Cardiac fibroblast (primary cell): ENCODE measurements at regions not wholly inside any gene's neighbourhood (a gene's known extent, or its start where the extent isn't known, plus 50 kb on each side); places are given as distances from the start of the nearest gene placed in this dataset.

Experiments
- DNase-seq, 2 donors: peaks; one replicate each; pipeline versions ENCODE4 v3.0.0 to v3.0.0-alpha.2; 2010; ENCODE audit warnings: low read depth in 2 of 2
- H3K4me3 ChIP-seq, 2 donors: replicated peaks in 1 of 2; 1 replicate in 1 of 2; 2 replicates in 1 of 2; pipeline ENCODE4 v1.5.1; 2011; ENCODE audit warnings: low read depth in 2 of 2, low read length in 2 of 2, mild to moderate bottlenecking in 2 of 2, moderate library complexity in 1 of 2
- TF ChIP-seq, protein P1 (sequence below): IDR thresholded peaks from one replicate; pipeline ENCODE4 v1.5.1; 2011; ENCODE audit warnings: low read depth, mild to moderate bottlenecking, low read length, inconsistent platforms

DNA sequence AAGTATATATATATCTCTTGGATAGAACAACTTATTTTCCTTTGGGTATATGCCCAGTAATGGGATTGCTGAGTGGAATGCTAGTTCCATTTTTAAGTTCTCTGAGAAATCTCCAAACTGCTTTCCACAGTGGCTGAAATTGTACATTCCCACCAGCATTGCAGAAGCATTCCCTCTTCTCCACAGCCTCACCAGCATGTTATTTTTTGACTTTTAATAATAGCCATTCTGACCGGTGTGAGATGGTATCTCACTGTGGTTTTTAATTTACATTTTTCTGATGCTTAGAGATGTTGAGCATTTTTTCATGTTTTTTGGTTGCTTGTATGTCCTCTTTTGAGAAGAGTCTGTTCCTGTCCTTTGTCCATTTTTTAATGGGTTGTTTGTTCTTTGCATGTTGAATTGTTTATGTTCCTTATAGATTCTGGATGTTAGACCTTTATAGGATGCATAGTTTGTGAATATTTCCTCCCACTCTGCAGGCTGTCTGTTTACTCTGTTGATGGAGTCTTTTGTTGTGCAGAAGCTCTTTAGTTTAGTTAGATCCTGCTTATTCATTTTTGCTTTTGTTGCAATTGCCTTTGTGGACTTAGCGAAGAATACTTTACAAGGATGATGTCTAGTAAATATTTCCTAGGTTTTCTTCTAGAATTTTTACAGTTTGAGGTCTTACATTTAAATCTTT, 82.7 kb upstream of the NR2F2 start:
- TF ChIP-seq, protein P1, sequence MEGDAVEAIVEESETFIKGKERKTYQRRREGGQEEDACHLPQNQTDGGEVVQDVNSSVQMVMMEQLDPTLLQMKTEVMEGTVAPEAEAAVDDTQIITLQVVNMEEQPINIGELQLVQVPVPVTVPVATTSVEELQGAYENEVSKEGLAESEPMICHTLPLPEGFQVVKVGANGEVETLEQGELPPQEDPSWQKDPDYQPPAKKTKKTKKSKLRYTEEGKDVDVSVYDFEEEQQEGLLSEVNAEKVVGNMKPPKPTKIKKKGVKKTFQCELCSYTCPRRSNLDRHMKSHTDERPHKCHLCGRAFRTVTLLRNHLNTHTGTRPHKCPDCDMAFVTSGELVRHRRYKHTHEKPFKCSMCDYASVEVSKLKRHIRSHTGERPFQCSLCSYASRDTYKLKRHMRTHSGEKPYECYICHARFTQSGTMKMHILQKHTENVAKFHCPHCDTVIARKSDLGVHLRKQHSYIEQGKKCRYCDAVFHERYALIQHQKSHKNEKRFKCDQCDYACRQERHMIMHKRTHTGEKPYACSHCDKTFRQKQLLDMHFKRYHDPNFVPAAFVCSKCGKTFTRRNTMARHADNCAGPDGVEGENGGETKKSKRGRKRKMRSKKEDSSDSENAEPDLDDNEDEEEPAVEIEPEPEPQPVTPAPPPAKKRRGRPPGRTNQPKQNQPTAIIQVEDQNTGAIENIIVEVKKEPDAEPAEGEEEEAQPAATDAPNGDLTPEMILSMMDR, result no peak
- no peak overlapping the region for H3K4me3 ChIP-seq
- DNase-seq, result peak in 1 of 2 donors; percentile 8

DNA sequence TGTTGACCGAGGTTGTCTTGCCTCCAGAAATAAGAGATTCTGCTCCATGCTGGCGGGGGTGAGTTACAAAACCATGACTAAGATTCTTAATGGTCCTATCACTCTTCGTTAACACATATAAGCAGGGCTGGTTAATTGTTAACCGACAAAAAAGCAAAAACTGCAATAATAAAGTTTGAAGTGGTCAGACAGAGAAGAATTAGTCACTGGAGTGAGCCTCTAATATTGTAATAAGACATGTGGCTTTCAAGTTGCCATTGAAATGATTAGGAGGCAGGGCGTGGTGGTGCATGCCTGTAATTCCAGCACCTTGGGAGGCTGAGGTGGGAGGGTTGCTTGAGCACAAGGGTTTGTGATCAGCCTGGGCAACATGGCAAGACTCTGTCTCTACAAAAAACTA, 78.4 kb upstream of the NR2F2 start:
- TF ChIP-seq, protein P1, result no peak
- H3K4me3 ChIP-seq, result no peak overlapping the region
- DNase-seq, result no peak

DNA sequence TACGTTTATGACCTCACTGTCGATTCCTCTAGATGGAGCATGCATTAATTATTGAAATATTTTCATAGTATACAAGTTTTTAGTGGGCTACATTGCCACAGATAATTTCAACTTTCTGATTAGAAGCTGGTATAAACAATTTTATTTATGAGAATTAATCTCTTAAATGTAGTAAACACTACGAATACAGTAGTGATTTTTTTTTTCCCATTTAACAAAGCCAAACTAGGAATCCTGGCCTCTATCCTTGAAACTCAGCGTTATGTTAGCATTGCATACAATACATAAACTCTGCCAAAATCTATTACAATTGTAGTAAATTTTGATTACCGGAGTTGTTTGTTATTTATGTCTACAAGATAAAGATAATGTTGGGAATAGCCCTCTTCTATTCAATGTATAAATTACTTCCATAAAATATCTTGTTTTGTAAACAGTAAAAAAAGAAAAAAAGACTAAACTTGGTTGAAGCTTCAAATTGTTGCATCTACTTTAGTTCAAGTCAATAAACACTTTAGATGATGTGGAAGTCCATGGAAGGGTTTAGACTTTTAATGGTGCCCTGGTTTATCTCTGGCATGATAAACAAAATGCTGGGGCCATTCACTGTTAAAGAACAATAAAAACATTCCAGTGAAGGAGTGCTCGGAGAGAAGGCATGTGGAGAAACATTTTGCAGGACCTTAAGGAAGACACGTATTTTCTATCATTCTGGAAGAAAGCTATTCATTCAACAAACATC, 77.3 kb upstream of the NR2F2 start:
- no peak for DNase-seq
- TF ChIP-seq, protein P1, result no peak
- no peak overlapping the region for H3K4me3 ChIP-seq

GRCh38 chr15:96254173-96254572, 76.3 kb upstream of the NR2F2 start:
- TF ChIP-seq, protein P1, result no peak
- DNase-seq, result no peak
- H3K4me3 ChIP-seq, result no peak overlapping the region

- DNase-seq, result no peak
- TF ChIP-seq, protein P1, result no peak
- H3K4me3 ChIP-seq, result no peak overlapping the region
Observed at GRCh38 chr15:96255599-96255998, 74.9 kb upstream of the NR2F2 start.

DNA sequence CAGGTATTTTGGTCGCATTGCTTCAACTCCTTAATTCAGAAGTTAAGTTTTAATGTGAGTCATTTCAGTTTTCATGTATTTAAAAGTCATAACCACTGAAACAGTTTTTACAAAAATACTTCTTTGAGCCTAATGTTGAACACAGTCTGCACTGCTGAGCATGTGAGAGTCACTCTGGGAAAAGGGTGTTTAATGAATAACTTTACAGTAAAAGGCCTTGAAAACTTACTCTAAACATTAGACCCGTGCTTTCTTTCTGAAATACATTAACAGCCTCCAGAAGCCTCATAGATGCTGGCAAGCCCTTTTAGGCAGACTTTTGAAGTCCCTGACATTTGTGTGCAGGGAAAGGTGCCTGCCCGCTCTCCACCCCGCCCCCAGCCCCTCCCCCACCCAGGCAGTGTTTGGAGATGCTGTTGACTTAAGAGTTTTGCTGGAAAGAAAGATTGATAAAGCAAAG, 68.9 kb upstream of the NR2F2 start:
- H3K4me3 ChIP-seq, result no peak overlapping the region
- DNase-seq, result no peak
- TF ChIP-seq, protein P1, result no peak
